ENCODE measurements at regions not wholly inside any gene's neighbourhood (a gene's known extent, or its start where the extent isn't known, plus 50 kb on each side); places are given as distances from the start of the nearest gene placed in this dataset.

- TF ChIP-seq CTCF (IDR thresholded peaks at IDR 0.05) = no peak
- no peak for TF ChIP-seq POLR2A (IDR thresholded peaks at IDR 0.05)
- intact Hi-C loops (cut with DNase I) = no loop called here
- WGBS, 4 donors = 45 to 68% (median 52%) methylated on average over 3 of the region's 3 CpGs
- ATAC-seq (no peak), DNase-seq (no peak)
- Histone ChIP-seq H3K4me1 (no peaks in the 10 kb centered on the region), H3K4me3 (no peak overlapping the region), H3K36me3 (no peaks in the 10 kb centered on the region), H3K9me3 (peaks cover 0 to 13% (median 0%) of the 10 kb centered on the region in 12 donors), H3K27ac (no peak overlapping the region), H3K27me3 (no peaks in the 10 kb centered on the region)
Observed at GRCh38 chr4:116480546-116480945, 604.8 kb downstream of the TRAM1L1 start.

- no peak overlapping the region for H3K4me3 ChIP-seq
- 92 to 94% (median 93%) methylated on average over 7 to 10 of the region's 10 CpGs for WGBS, 4 donors
- DNase-seq (peak in 1 of 5 donors; percentile 33), ATAC-seq (peak in 1 of 4 donors; percentile 22)
- no peak for TF ChIP-seq CTCF (IDR thresholded peaks at IDR 0.05)
- no peak for TF ChIP-seq POLR2A (IDR thresholded peaks at IDR 0.05)
- no peaks in the 10 kb centered on the region for H3K36me3 ChIP-seq
- intact Hi-C loops (cut with DNase I) = no loop called here
- peaks cover 0 to 13% (median 0%) of the 10 kb centered on the region in 12 donors for H3K9me3 ChIP-seq
- H3K27ac ChIP-seq = no peak overlapping the region
- no peaks in the 10 kb centered on the region for H3K27me3 ChIP-seq
- H3K4me1 ChIP-seq = no peaks in the 10 kb centered on the region
Observed at GRCh38 chr4:116478343-116478742, 607.0 kb downstream of the TRAM1L1 start.

GRCh38 chr4:116469582-116469981, 615.8 kb downstream of the TRAM1L1 start:
- no peaks in the 10 kb centered on the region for H3K4me1 ChIP-seq
- 20 to 43% (median 31%) methylated on average over 1 of the region's 1 CpG for WGBS, 4 donors
- H3K27me3 ChIP-seq = no peaks in the 10 kb centered on the region
- TF ChIP-seq CTCF (IDR thresholded peaks at IDR 0.05) (no peak), POLR2A (IDR thresholded peaks at IDR 0.05) (no peak)
- H3K27ac ChIP-seq = no peak overlapping the region
- H3K9me3 ChIP-seq = peaks cover 0 to 3% (median 0%) of the 10 kb centered on the region in 12 donors
- intact Hi-C loops (cut with DNase I) = no loop called here
- no peaks in the 10 kb centered on the region for H3K36me3 ChIP-seq
- DNase-seq (no peak), ATAC-seq (no peak)
- H3K4me3 ChIP-seq = no peak overlapping the region

GRCh38 chr4:116453127-116453526, 632.2 kb downstream of the TRAM1L1 start:
- no peaks in the 10 kb centered on the region for H3K4me1 ChIP-seq
- no peaks in the 10 kb centered on the region for H3K27me3 ChIP-seq
- no peak overlapping the region for H3K4me3 ChIP-seq
- peak in 1 of 5 donors; percentile 48 for DNase-seq
- H3K27ac ChIP-seq = no peak overlapping the region
- intact Hi-C loops (cut with DNase I) = no loop called here
- H3K36me3 ChIP-seq = no peaks in the 10 kb centered on the region
- TF ChIP-seq CTCF (IDR thresholded peaks at IDR 0.05) (no peak), POLR2A (IDR thresholded peaks at IDR 0.05) (no peak)
- WGBS, 4 donors = 90 to 92% (median 92%) methylated on average over 19 of the region's 19 CpGs
- H3K9me3 ChIP-seq = no peaks in the 10 kb centered on the region
- ATAC-seq = no peak

Data from heart left ventricle (tissue), 16 donors.